Esophagus muscularis mucosa (tissue), 4 donors: ENCODE measurements at regions not wholly inside any gene's neighbourhood (a gene's known extent, or its start where the extent isn't known, plus 50 kb on each side); places are given as distances from the start of the nearest gene placed in this dataset.

Source experiments
- CTCF ChIP-seq, 3 experiments: fragments of 200-600 bp in 2 of 3; fragments of 450-650 bp in 1 of 3; sonication (generic) in 2 of 3; IDR thresholded peaks; one replicate each; pipeline ENCODE4 v1.5.1; 2017 to 2019; ENCODE audit warnings: antibody characterized with exemption in 3 of 3, mild to moderate bottlenecking in 2 of 3, moderate library complexity in 1 of 3
- EP300 ChIP-seq: sonication (generic); formaldehyde crosslinking; IDR thresholded peaks from one replicate; pipeline ENCODE4 v1.6.1; 2017; ENCODE audit warnings: antibody characterized with exemption
- POLR2A ChIP-seq: fragments of 450-650 bp; IDR thresholded peaks from one replicate; pipeline ENCODE4 v1.6.1; 2017; ENCODE audit warnings: antibody characterized with exemption, moderate library complexity, mild to moderate bottlenecking, low read depth
- POLR2AphosphoS5 ChIP-seq, 2 donors: sonication (generic); formaldehyde crosslinking; IDR thresholded peaks; one replicate each; pipeline ENCODE4 v1.6.1; 2017; ENCODE audit warnings: antibody characterized with exemption in 2 of 2

- TF ChIP-seq CTCF (IDR thresholded peaks at IDR 0.05) (no peak), POLR2A (no peak), POLR2AphosphoS5 (IDR thresholded peaks at IDR 0.05) (no peak), EP300 (no peak)
These were observed 55.3 kb upstream of the CTNNBL1 start for GRCh38 chr20:37638527-37638926.
